GM13977 (cell line): ENCODE measurements at regions not wholly inside any gene's neighbourhood (a gene's known extent, or its start where the extent isn't known, plus 50 kb on each side); places are given as distances from the start of the nearest gene placed in this dataset.
"Not testable (repeated sequence)": the region's sequence is repeated elsewhere in the genome, so short reads cannot be mapped to it uniquely, and the experiment has no call there.

ENCODE experiments used
- DNase-seq: peaks from one replicate; pipeline ENCODE4 v3.0.0; 2012; ENCODE audit warnings: low spot score
- CTCF ChIP-seq: IDR thresholded peaks from 2 replicates; pipeline ENCODE4 v1.5.1; 2012; ENCODE audit warnings: mild to moderate bottlenecking, control low read depth; ENCODE audit not compliant: insufficient read depth; ENCODE audit errors: extremely low read depth, missing control alignments
- in situ Hi-C: fragments of 300-500 bp; cut with MboI; formaldehyde crosslinking; loops from one replicate; pipeline ENCODE4 v1.12.0; 2022; ENCODE audit warnings: low sequenced_read_pairs, low pct_unique_long_range_greater_than_20kb, mixed read lengths, inconsistent platforms; ENCODE audit not compliant: unreplicated experiment

DNA sequence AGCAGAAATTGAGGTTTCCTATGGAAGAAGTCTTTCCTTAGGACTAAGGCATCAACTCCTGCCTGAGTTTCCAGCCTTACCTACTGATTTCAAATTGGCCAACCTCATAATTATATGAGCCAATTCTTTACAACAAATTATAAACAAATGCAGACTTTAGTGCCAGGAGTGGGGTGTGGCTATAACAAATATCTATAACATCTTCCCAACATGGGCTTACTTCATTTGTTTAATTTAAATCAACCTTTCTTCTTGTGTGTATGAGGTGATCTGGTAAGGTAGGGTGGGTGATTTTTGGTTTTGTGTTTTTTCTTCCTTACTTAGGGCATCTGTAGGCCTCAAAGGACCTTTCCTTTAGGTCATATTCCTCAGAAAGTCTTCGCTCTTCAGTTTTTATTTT is 354.9 kb downstream of the SHANK2 start:
- no peak for DNase-seq
- no peak for TF ChIP-seq CTCF
- in situ Hi-C loops = no loop called here

- no peak for TF ChIP-seq CTCF
- in situ Hi-C loops = no loop called here
- DNase-seq = no peak
These were observed 352.8 kb downstream of the SHANK2 start for GRCh38 chr11:70899616-70900015.

DNA sequence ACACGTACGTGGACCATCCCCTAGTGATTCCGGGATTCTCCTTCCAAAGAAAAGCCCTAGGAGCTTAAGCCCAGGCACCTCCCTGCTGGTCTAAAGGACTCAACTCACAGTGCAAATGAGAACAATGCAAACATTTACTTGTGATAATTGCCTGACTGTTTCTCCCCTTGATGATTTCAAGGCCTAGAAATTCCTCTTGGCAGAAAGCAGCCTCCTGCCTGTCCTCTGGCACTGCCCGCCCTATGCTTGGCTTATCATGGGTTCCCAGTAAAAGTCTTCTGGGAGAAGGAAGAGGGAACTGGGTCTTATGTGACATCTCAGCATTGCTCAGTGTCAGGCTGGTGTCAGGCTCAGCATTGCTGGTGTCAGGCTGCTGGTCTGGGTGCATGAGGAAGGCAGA is 351.8 kb downstream of the SHANK2 start:
- in situ Hi-C loops = no loop called here
- no peak for TF ChIP-seq CTCF
- DNase-seq = no peak

DNA sequence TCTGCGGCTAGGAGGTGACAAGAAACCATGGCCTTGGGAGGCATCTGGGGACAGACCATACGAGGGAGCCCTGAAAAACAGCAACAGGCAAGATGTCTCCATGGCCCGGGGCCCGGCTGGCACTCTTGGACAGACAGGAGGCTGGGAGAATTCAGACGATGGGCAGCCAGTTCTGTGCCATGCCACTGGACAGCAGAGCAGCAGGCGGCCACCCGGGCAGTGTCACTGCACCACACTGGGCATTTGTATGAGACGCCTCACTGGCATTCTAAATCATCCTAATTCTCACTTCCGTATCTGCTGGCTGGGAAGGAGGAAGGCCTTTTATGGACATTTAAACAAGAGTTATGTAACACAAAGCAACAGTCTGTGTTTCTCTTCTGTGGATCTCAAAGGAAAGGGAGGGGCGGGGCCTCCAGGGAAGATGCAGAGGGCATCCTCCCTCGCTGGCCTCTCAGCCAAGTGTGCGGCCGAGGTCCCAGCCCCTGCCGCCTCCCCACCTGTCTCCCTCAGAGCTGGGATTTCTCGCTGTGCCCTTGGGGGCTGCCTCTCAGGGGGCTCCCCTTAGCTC is 350.3 kb downstream of the SHANK2 start:
- TF ChIP-seq CTCF = no peak
- no peak for DNase-seq
- in situ Hi-C loops = no loop called here

GRCh38 chr11:70903229-70903628 is 349.1 kb downstream of the SHANK2 start:
- in situ Hi-C loops, DNase-seq: not testable (repeated sequence)

- in situ Hi-C loops = no loop called here
- TF ChIP-seq CTCF = no peak
- DNase-seq = no peak
These were observed 346.3 kb downstream of the SHANK2 start for GRCh38 chr11:70906101-70906500.

DNA sequence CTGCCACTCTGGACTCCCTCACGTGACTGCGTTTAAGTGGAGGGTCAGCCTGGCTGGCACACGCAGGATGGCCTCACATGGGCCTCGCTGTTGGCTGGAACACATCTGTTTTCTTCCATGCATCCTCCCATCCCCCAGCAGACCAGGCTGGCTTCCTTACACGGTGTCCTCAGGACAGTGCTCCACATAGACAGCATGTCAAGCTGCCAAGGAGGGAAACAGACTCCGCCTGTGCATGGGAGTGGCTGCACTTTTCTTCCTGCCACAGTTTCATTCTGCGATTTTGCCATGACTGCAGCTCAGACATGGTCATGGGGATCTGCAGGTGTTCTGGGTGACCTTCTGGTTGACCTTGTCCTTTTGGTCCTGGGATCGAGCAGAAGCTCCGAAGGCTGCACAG is 344.2 kb downstream of the SHANK2 start:
- DNase-seq = no peak
- in situ Hi-C loops = no loop called here
- no peak for TF ChIP-seq CTCF
